HCT116 (cell line): ENCODE measurements at regions not wholly inside any gene's neighbourhood (a gene's known extent, or its start where the extent isn't known, plus 50 kb on each side); places are given as distances from the start of the nearest gene placed in this dataset.

Experiments used
- ATAC-seq: fragments of 200-7000 bp; cut with Tn5 transposase; 2 replicates; pipeline ENCODE4 v1.9.1; 2020; ENCODE audit warnings: mild to moderate bottlenecking, moderate library complexity
- BruUV-seq: library from RNA; stranded (reverse); fragments of 400-500 nt; replicated peaks from 2 replicates; lab custom pipeline; 2021; lab: Mats Ljungman, UMichigan
- CTCF ChIA-PET: fragments of 300-600 bp; sonication (Branson Sonifier 250); formaldehyde crosslinking; loops from one replicate; lab custom pipeline; 2021; ENCODE audit warnings: antibody characterized with exemption; lab: Charles Lee
- POLR2A ChIA-PET: fragments of 300-600, 350-600 bp; sonication (Branson Sonifier 250); formaldehyde crosslinking; loops from one replicate; lab custom pipeline; 2021; ENCODE audit warnings: antibody characterized with exemption; lab: Charles Lee
- RAD21 ChIA-PET, 2 experiments: fragments of 300-600 bp; sonication (Branson Sonifier 250); formaldehyde crosslinking; loops; one replicate each; lab custom pipeline; 2023; ENCODE audit warnings: low total read pairs in 2 of 2; ENCODE audit not compliant: uncharacterized antibody in 2 of 2, unreplicated experiment in 2 of 2, low non-redundant PET in 1 of 2; lab: Charles Lee
- DNase-seq: peaks from one replicate; pipeline ENCODE4 v3.0.0-alpha.2; 2010; ENCODE audit warnings: low read depth, low spot score
- H2AFZ ChIP-seq: fragments of 200-600 bp; shearing (Covaris generic), sonication (generic); 2 replicates; pipeline ENCODE4 v1.6.1; 2017; ENCODE audit warnings: low read depth, mixed run types, mixed read lengths, antibody characterized with exemption, low read length; ENCODE audit not compliant: poor library complexity, severe bottlenecking
- H3K27ac ChIP-seq: 2 replicates; pipeline ENCODE4 v1.5.1; 2012; ENCODE audit warnings: low read depth, low read length
- H3K27me3 ChIP-seq: fragments of 200-600 bp; sonication (generic); 2 replicates; pipeline ENCODE4 v1.6.1; 2016; ENCODE audit warnings: mixed run types, low read length, mixed read lengths; ENCODE audit not compliant: insufficient read depth
- H3K36me3 ChIP-seq, 2 experiments: fragments of 200-500 bp in 1 of 2; fragments of 200-600 bp in 1 of 2; sonication (Bioruptor generic) in 1 of 2; sonication (generic) in 1 of 2; 2 replicates each; pipeline versions ENCODE4 v1.5.1 to v1.6.1; 2014 to 2016; ENCODE audit warnings: low read length in 2 of 2, inconsistent platforms in 1 of 2, mixed read lengths in 1 of 2, mixed run types in 1 of 2; ENCODE audit not compliant: insufficient read depth in 2 of 2, control insufficient read depth in 1 of 2
- H3K4me1 ChIP-seq, 2 experiments: fragments of 200-600 bp in 1 of 2; sonication (generic) in 1 of 2; 2 replicates each; pipeline versions ENCODE4 v1.5.1 to v1.6.1; 2012 to 2017; ENCODE audit warnings: low read length in 2 of 2, inconsistent platforms in 1 of 2, mild to moderate bottlenecking in 1 of 2, mixed read lengths in 1 of 2, mixed run types in 1 of 2, moderate library complexity in 1 of 2; ENCODE audit not compliant: insufficient read depth in 2 of 2, control insufficient read depth in 1 of 2
- H3K4me2 ChIP-seq: fragments of 200-600 bp; sonication (generic); 2 replicates; pipeline ENCODE4 v1.6.1; 2017; ENCODE audit warnings: mixed run types, low read length, mixed read lengths
- H3K4me3 ChIP-seq, 2 experiments: fragments of 200-600 bp in 1 of 2; sonication (generic) in 1 of 2; replicated peaks in 1 of 2; 2 replicates each; pipeline ENCODE4 v1.5.1; 2011 to 2016; ENCODE audit warnings: low read length in 2 of 2, control low read depth in 1 of 2, low read depth in 1 of 2, mild to moderate bottlenecking in 1 of 2, mixed read lengths in 1 of 2, mixed run types in 1 of 2
- H3K79me2 ChIP-seq: fragments of 200-600 bp; sonication (generic); 2 replicates; pipeline ENCODE4 v1.6.1; 2017; ENCODE audit warnings: mild to moderate bottlenecking, mixed run types, low read length, moderate library complexity, mixed read lengths; ENCODE audit not compliant: insufficient read depth
- H3K9ac ChIP-seq: fragments of 200-600 bp; sonication (generic); 2 replicates; pipeline ENCODE4 v1.6.1; 2016; ENCODE audit warnings: low read length, mixed read lengths
- H3K9me2 ChIP-seq: fragments of 200-600 bp; sonication (generic), shearing (Covaris generic); 2 replicates; pipeline ENCODE4 v1.6.1; 2017; ENCODE audit warnings: mixed run types, mild to moderate bottlenecking, moderate library complexity; ENCODE audit not compliant: insufficient read depth
- H3K9me3 ChIP-seq, 2 experiments: fragments of 200-500 bp in 1 of 2; fragments of 200-600 bp in 1 of 2; sonication (Bioruptor generic) in 1 of 2; sonication (generic) in 1 of 2; 2 replicates each; pipeline ENCODE4 v1.6.1; 2014 to 2017; ENCODE audit warnings: low read length in 2 of 2, mixed read lengths in 2 of 2, inconsistent platforms in 1 of 2, low read depth in 1 of 2, mild to moderate bottlenecking in 1 of 2, mixed run types in 1 of 2, moderate library complexity in 1 of 2; ENCODE audit not compliant: control insufficient read depth in 1 of 2, insufficient read depth in 1 of 2
- H4K20me1 ChIP-seq: fragments of 200-600 bp; sonication (generic), shearing (Covaris generic); 2 replicates; pipeline ENCODE4 v1.6.1; 2017; ENCODE audit warnings: mixed run types, mild to moderate bottlenecking, moderate library complexity; ENCODE audit not compliant: insufficient read depth
- CBX3 ChIP-seq: IDR thresholded peaks from 2 replicates; pipeline ENCODE4 v1.6.1; 2012; ENCODE audit warnings: low read depth
- CEBPB ChIP-seq: IDR thresholded peaks from 2 replicates; pipeline ENCODE4 v1.6.1; 2012; ENCODE audit warnings: low read depth
- EGR1 ChIP-seq: IDR thresholded peaks from 2 replicates; pipeline ENCODE4 v1.6.1; 2012; ENCODE audit warnings: low read depth
- ELF1 ChIP-seq: IDR thresholded peaks from 2 replicates; pipeline ENCODE4 v1.6.1; 2012; ENCODE audit warnings: low read depth, borderline replicate concordance
- EZH2 ChIP-seq: fragments of 200-600 bp; sonication (generic); IDR thresholded peaks from 2 replicates; pipeline ENCODE4 v1.6.1; 2017; ENCODE audit warnings: antibody characterized with exemption, mixed run types
- EZH2phosphoT487 ChIP-seq: fragments of 200-600 bp; IDR thresholded peaks from 2 replicates; pipeline ENCODE4 v1.6.1; 2018; ENCODE audit warnings: antibody characterized with exemption, borderline replicate concordance
- POLR2A ChIP-seq: IDR thresholded peaks from 2 replicates; pipeline ENCODE4 v1.7.0; 2011; ENCODE audit warnings: borderline replicate concordance; ENCODE audit not compliant: insufficient read depth, insufficient read length; ENCODE audit errors: extremely low read depth
- POLR2AphosphoS5 ChIP-seq: IDR thresholded peaks from 2 replicates; pipeline ENCODE4 v1.6.1; 2011; ENCODE audit warnings: mild to moderate bottlenecking, low read depth, low read length, moderate library complexity
- SP1 ChIP-seq: IDR thresholded peaks from 2 replicates; pipeline ENCODE4 v1.6.1; 2012; ENCODE audit warnings: low read depth
- intact Hi-C: fragments of 100-400 bp; cut with micrococcal nuclease; formaldehyde crosslinking; loops from 2 replicates; pipeline ENCODE4 v1.10.0; 2022
- TF ChIP-seq, protein P1 (sequence below): IDR thresholded peaks from 2 replicates; pipeline ENCODE4 v1.6.1; 2012; ENCODE audit warnings: low read depth
- TF ChIP-seq, protein P2 (sequence below): IDR thresholded peaks from 2 replicates; pipeline ENCODE4 v1.6.1; 2011; ENCODE audit warnings: mild to moderate bottlenecking, low read length, moderate library complexity; ENCODE audit not compliant: insufficient replicate concordance; ENCODE audit errors: extremely low read depth
- TF ChIP-seq, protein P3 (sequence below): IDR thresholded peaks from 2 replicates; pipeline ENCODE4 v1.6.1; 2012
- TF ChIP-seq, protein P4 (sequence below): IDR thresholded peaks from 2 replicates; pipeline ENCODE4 v1.6.1; 2012

DNA sequence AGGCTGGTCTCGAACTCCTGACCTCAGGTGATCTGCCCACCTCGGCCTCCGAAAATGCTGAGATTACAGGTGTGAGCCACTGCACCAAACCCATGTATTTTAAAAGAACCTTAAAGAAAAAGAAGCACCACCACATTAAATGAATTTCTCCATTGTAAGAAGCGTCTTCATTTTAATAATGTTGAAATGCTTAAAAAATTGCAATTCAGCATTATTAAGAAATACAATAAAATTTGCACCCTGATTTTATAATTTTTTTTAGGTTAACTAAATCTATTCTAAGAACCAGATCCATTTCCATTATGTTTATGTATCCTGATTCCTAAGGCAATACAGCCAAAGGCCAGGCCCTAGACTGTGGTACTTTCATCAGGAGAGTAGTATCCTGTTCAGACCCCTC, 167.2 kb downstream of the BTC start:
- Histone ChIP-seq H3K4me3 (no peak overlapping the region), H3K4me1 (peaks cover 79 to 99% of the 10 kb centered on the region in 2 experiments), H3K27ac (peak overlapping the region; percentile 94), H2AFZ (no peak overlapping the region)
- intact Hi-C loops, result no loop called here
- CTCF ChIA-PET, result no interaction called here
- no peak for TF ChIP-seq POLR2A
- no peak for TF ChIP-seq EZH2phosphoT487
- TF ChIP-seq EZH2, result no peak
- TF ChIP-seq CEBPB, result no peak
- TF ChIP-seq, protein P1, sequence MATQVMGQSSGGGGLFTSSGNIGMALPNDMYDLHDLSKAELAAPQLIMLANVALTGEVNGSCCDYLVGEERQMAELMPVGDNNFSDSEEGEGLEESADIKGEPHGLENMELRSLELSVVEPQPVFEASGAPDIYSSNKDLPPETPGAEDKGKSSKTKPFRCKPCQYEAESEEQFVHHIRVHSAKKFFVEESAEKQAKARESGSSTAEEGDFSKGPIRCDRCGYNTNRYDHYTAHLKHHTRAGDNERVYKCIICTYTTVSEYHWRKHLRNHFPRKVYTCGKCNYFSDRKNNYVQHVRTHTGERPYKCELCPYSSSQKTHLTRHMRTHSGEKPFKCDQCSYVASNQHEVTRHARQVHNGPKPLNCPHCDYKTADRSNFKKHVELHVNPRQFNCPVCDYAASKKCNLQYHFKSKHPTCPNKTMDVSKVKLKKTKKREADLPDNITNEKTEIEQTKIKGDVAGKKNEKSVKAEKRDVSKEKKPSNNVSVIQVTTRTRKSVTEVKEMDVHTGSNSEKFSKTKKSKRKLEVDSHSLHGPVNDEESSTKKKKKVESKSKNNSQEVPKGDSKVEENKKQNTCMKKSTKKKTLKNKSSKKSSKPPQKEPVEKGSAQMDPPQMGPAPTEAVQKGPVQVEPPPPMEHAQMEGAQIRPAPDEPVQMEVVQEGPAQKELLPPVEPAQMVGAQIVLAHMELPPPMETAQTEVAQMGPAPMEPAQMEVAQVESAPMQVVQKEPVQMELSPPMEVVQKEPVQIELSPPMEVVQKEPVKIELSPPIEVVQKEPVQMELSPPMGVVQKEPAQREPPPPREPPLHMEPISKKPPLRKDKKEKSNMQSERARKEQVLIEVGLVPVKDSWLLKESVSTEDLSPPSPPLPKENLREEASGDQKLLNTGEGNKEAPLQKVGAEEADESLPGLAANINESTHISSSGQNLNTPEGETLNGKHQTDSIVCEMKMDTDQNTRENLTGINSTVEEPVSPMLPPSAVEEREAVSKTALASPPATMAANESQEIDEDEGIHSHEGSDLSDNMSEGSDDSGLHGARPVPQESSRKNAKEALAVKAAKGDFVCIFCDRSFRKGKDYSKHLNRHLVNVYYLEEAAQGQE, result no peak
- TF ChIP-seq SP1, result no peak
- TF ChIP-seq, protein P2, sequence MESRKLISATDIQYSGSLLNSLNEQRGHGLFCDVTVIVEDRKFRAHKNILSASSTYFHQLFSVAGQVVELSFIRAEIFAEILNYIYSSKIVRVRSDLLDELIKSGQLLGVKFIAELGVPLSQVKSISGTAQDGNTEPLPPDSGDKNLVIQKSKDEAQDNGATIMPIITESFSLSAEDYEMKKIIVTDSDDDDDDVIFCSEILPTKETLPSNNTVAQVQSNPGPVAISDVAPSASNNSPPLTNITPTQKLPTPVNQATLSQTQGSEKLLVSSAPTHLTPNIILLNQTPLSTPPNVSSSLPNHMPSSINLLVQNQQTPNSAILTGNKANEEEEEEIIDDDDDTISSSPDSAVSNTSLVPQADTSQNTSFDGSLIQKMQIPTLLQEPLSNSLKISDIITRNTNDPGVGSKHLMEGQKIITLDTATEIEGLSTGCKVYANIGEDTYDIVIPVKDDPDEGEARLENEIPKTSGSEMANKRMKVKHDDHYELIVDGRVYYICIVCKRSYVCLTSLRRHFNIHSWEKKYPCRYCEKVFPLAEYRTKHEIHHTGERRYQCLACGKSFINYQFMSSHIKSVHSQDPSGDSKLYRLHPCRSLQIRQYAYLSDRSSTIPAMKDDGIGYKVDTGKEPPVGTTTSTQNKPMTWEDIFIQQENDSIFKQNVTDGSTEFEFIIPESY, result no peak
- TF ChIP-seq, protein P3, sequence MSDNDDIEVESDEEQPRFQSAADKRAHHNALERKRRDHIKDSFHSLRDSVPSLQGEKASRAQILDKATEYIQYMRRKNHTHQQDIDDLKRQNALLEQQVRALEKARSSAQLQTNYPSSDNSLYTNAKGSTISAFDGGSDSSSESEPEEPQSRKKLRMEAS, result no peak
- TF ChIP-seq POLR2AphosphoS5, result no peak
- TF ChIP-seq, protein P4, sequence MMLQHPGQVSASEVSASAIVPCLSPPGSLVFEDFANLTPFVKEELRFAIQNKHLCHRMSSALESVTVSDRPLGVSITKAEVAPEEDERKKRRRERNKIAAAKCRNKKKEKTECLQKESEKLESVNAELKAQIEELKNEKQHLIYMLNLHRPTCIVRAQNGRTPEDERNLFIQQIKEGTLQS, result no peak
- no peak for TF ChIP-seq ELF1
- no peak for TF ChIP-seq EGR1
- TF ChIP-seq CBX3, result no peak
- TF ChIP-seq, all 23 proteins: peak for 0
- no TSS peak for BruUV-seq
- Histone ChIP-seq H3K4me2 (no peak overlapping the region), H3K36me3 (no peaks in the 10 kb centered on the region; a peak in 1 of 4 replicates), H3K9me2 (no peaks in the 10 kb centered on the region), H3K9ac (peak overlapping the region; percentile 44; the same call in 1 of the 2 replicates), H4K20me1 (no peaks in the 10 kb centered on the region), H3K9me3 (no peaks in the 10 kb centered on the region), H3K79me2 (peaks cover 11% of the 10 kb centered on the region), H3K27me3 (no peaks in the 10 kb centered on the region)
- POLR2A ChIA-PET, result interaction anchor here (2.5 to 13.3 kb wide), 6 partner anchors 13 to 85 kb away, joined by 7 to 145 read pairs (median 34); no protein-coding TSS in a partner anchor
- ATAC-seq (no peak), DNase-seq (no peak)
- RAD21 ChIA-PET, result no interaction called here
